NCI-H82 treated with DMSO at 0.1 percent for 48 hours (cell line): ENCODE measurements at regions not wholly inside any gene's neighbourhood (a gene's known extent, or its start where the extent isn't known, plus 50 kb on each side); places are given as distances from the start of the nearest gene placed in this dataset.
"Not testable (repeated sequence)": the region's sequence is repeated elsewhere in the genome, so short reads cannot be mapped to it uniquely, and the experiment has no call there.

Experiments used
- DNase-seq: peaks from one replicate; lab custom pipeline; 2025; ENCODE audit not compliant: unreplicated experiment; lab: John Stamatoyannopoulos, UW

DNA sequence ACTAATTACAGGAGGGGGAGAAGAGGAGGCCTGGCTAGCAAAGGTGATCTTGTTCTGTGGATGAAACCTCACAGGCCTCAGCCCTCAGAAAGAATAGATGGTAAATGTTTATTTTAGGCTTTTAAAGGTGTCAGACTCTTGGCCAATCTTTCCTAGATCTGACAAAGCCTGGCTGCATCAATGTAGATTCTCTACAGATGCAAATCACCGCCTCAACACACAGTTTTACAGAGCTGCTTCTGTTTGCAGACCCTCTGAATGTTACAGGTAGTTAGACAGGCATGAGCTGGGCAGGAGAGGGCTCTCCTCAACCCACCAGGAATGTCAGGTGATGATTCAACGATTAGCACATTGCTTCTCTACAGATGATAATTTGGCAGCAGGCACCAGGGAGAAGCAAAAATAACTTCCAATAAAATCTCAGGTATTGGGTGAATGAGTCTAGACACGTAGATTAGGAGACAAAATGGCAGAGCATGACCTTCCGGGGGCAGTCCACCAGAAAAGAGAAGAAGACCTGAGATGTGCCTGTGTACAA is 105.4 kb upstream of the VANGL1 start:
- DNase-seq, result no peak

DNA sequence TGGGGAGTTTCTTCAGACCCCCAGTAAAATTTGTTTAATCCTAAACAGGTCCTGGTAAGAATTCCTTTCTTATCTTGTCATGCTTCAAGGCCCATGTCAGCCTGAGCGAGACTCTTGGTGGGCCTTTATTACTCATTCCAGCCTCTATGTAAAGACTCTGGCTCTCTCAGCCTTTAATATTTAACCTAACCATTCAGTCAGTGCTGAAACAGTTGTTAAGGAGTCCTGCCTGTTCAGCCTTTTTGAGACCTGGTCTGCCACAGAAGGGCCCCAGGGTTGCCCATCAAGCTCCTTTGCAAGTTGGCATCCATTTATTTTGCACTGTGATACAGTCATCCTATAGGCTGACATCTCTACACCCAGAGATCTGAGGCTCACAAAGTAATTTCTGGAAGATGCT is 107.7 kb upstream of the VANGL1 start:
- no peak for DNase-seq

DNA sequence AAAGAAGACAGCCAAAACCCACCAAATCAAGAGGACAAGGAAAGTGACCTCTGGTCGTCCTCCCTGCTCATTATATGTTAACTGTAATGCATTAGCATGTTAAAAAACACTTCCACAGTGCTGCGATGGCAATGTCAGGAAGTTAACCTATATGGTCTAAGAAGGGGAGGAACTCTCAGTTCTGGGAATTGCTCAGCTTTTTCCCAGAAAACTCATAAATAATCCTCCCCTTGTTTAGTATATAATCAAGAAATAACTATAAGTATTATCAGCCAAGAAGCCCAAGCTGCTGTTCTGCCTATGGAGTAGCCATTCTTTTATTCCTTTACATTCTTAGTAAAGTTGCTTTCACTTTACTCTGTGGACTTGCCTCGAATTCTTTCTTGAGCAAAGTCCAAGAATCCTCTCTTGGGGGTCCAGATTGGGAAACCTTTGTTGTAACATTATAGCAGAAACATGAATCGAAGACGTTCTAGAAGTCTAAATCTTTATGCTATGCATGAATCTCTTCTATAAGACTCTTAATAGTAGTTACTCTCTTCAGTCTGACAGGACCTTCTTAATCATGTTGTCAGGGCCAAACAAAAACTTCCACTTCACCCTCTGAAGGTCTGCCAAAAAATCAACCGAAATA is 110.0 kb upstream of the VANGL1 start:
- no peak for DNase-seq

DNA sequence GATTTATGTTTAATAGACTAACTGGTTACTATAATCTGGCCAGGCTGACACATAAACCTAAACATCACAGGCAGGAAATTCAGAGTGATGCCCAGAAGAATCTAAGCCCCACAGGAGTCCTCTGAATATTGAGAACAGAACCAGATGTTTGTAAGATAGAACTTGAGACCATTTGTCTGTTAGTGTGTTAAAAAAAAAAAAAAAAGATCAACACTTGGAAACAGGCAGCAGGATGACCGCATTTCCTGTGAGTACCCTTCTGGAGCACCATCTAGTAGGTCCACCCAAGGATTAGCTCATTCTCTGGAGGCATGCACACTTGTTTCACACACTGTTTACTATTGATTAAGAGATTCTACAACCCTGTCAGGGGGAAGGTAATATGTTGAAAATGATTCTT is 111.4 kb upstream of the VANGL1 start:
- DNase-seq, result no peak

DNA sequence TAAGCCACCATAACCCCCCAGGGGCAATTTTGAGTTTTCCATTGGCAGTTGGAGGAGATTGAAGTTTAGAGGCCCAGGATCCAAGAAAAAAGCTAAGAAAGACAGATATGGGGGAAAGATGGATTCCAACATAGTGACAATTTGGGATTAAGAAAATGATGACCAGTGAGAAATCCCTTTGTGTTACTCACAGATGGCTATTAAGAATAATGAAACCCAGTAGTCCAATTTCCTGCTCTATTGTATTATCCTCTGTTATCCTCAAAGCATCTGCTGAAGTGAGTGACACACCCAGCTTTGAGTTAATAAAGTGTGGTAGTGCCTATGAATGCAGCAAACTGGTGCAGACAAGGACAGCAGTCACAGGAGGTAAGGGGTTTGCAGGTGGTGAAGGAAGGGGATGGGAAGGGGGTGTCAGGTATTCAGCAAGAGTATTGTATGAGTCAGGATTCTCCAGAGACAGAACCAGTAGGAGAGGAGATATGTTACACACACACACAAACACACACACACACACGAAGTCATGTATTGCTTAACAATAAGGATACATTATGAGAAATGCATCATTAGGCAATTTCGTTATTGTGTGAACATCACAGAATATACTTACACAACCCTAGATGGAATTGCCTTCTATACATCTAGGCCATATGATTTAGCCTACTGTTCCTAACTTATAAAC is 112.4 kb upstream of the VANGL1 start:
- no peak for DNase-seq

DNA sequence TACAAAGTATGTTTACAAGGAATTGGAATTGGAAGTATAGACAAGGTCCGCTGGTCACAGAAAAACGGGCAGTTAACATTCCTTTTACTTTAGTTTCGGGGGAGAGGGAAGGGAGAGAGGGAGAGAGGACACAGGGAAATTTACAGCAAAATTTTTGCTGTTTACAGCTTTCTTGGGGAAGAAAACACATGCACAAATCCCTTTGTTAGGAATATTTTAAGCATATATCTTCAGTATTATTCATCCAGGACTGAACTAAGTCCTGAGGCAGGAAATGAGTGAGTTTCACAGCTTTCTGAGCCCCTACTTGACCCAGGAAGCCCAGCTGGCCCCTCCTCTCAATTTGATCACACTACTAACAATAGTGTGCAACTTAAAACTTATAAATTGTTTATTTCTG is 113.4 kb upstream of the VANGL1 start:
- DNase-seq, result not testable (repeated sequence)

DNA sequence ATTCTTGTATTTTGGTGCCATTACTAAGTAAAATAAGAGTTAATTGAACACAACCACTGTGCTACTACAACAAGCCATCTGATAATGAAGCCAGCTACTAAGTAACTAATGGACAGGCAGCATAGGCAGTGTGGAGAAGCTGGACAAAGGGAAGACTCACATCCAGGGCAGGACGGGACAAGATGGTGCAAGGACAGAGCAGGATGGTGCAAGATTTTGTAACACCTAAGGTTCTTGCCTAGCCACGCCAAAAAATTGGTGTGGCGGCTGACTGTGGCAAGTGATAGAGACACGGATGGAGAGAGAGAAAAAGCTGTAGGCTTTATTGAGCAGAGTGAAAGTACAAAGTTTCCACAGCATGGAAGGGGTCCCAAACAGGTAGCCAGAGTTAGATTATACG is 114.0 kb upstream of the VANGL1 start:
- DNase-seq, result no peak

DNA sequence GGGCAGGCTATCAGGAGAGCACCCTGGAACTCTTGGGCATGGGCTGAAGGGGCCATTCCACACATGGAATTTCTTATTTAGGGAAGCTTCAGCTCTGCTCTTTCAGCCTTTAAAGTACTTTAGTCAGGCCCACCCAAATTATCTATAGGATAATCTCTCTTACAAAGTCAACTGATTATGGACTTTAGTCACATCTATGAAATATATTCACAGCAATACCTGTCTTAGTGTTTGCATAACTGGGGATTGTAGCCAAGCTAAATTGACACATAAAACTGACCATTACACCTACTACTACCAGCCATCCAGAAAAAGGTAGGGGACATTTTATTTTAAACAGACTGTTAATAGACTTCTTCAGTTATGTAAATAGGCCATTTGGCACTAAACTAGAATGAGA is 114.9 kb upstream of the VANGL1 start:
- no peak for DNase-seq

DNA sequence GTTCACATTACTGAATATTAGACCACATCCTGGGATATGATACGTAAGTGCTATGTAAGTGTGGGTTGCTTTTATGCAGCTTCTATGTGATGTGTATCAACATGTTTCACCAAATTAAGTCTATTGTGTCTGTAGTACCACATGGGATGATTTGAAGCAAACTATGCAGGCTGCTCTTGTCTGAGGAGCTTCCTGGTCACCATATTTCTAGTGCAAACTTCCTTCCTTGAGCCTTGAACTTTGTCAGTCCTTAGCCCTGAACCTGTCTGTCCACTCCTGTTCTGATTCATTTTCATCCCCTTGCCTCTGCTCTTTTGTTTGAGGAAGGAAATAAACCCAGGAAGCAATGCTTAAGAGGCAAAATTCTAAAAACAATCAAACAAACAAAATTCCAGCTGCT is 117.5 kb upstream of the VANGL1 start:
- no peak for DNase-seq

DNA sequence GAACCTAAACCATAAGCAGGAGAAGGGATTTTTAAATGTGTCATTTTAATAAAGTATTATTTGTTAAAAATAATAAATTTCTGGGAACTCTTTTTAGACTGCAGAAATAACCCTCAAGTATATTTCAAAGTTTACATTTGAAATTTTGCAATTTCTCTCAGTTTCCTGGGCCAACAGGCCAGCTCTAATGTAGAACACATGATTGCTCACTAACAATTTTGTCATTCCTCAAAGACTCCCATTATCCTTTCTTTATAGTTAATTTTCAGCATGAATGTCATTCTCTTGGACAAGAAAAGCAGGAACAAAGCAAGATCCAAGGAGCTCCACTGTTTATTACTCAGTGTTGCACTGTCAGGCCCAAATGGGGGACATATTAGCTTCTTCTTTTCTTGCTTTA is 119.4 kb upstream of the VANGL1 start:
- no peak for DNase-seq

DNA sequence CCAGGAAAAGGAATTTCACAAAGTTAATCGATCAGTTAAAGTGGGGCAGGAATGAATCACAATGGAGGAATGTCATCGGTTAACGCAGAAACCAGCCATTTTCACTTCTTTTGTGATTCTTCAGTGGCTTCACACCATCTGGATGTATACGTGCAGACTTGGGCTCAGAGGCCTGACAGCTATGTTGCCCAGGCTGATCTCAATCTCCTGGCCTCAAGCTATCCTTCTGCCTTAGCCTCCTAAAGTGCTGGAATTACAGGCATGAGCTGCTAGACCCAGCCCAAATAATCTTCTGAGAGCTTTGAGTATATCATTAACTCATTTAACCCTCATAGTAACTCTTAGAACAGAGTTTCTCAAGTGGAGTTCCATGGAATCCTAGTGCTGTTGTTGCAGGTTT is 126.5 kb upstream of the VANGL1 start:
- DNase-seq, result no peak

DNA sequence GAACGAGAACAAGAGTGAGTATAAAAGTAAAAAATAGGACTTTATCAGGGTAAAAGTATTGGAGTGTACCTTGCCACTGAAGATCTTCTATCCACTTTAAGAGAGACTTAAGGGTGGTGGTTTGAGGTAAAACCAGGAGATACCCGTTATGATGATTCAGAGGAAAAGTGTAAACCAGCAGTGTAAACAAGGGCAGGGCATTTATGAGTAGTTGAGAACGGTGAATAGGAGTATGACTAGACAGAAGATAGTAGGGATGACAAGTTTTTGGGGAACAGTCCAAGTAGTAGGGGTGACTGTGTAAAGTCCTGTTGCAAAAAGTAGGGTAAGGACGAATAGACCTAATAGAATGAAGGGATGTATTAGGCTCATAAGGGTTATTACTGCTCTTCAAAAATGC is 131.5 kb upstream of the VANGL1 start:
- not testable (repeated sequence) for DNase-seq

DNA sequence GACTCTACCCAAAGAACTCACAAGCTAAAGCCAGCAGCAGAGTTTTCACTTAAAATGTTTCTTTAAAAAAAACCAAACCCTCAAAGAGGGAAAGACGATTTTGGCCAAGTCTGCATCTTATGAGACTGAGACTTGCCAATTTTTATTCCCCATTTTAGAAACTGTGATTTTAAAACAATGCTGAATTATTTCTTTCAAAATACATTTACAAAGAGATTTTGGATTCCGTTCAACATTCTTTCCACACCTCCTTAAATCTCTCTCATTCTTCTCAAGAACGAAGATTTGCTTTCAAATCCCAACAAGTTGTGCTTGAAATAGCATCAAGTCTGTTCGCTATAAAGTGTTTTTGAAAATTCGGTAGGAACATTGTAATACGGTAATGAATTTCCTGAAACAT is 133.9 kb upstream of the VANGL1 start:
- no peak for DNase-seq

DNA sequence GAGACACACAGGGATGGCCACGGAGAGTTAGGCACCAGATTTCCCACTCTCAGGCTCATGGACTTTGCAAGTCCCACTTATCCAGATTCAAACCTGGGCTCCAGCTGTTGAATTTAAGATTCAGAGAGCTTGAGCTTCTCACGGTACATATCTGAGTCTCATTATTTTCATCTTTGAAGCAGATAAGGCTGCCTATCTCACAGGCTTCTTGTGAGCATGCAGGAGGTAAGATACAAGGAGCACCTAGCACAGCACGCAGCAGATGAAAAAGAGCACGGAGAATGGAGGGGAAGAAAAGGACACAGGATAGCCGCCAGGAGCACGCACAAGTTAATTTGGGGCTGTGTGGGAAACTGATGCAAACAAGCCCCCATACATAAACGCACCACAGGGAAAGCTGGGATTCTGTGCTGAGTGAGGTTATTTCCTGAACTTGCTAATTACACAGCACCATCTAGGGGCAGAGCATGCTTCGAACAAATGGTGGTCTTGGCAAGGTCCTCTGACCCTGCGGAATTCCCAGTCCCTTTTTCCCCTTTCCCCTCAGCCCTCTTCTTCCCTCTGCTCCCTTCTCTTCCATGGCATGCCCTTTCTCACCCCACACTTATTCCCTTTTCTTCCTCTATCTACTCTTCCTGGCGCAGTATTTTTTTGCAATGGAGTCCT is 134.7 kb upstream of the VANGL1 start:
- DNase-seq, result peak; percentile 6

DNA sequence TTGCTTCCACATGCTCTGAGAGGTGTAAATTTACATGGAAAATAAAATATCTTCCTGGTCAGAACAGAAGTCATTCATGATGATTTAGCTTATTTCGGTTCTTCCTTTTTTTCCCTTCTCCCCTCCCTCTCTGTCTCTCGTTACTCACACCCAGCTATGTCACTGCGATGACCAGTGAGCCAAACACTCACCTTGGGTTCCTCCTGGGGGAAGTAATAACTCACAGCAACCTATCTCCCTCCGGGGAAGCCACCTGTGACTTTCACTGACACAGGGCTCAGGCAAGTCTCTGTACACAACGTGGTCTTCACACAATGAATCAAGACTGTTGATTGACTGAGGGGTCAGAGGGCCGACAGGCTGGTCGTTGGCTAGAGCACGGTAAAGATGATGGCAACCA is 135.3 kb upstream of the VANGL1 start:
- no peak for DNase-seq

DNA sequence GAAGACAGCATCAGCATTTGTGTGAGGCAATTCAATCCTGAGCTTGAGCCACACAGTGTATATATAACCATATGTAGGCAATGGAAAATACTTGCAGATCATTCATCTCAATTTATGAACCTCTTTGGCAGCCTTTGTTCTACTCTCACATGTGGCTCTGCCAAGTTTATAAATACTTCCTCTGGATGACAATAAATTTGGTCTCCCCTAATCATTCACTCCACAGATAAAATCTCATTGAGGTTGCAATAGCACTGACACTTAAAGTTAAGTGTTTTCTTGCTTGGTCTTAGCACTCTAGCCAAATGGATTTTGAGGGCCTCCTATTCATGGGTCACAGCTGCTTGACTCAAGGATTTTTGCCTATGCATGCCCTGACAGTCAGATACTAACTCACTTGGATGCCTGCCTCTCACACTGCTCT is 136.6 kb upstream of the VANGL1 start:
- no peak for DNase-seq

DNA sequence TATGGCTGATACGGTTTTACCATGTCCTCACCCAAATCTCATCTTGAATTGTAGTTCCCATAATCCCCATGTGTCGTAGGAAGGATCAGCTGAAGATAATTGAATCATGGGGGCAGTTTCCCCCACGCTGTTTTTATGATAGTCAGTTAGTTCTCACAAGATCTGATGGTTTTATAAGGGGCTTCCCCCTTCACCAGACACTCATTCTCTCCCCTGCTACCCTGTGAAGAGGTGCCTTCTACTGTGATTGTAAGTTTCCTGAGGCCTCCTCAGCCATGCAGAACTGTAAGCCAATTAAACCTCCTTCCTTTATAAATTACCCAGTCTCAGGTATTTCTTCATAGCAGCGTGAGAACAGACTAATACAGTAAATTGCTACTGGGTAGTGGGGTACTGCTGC is 139.6 kb upstream of the VANGL1 start:
- DNase-seq, result not testable (repeated sequence)

DNA sequence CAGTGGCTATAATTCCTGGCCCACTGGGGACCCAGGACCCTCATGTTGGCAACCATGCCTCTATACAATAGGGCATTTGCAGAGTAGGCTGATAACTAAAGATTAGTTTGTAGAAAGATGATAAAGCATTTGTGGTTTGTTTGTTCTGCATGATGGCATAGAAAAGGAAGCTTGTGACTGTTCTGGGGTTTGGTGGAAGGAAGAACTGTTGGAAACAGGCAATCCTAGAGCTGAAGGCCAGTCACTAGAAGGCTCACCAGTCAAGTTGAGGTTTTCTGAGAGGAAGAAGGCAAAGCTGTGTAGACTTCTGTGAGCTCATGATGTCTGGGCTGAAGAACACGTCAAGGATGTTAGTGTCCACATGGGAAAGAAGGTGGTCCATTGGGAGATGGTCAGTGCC is 140.3 kb upstream of the VANGL1 start:
- no peak for DNase-seq

DNA sequence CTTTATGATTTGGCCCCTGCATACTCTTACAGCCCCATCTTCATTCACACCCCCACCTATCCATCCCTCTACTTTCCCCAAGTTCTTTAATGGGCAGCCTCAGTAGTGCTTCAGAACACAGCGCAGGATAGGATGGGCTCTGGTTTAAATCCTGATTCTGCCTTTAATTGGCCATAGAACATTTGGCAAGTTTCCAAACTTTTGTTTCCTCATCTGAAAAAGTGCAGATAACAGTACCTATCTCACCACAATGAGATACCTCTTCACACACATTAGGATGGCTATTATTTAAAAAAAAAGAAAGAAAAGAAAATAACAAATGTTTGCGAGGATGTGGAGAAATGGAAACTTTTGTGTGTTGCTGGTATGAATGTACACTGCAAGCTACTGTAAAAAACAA is 142.5 kb upstream of the VANGL1 start:
- no peak for DNase-seq

DNA sequence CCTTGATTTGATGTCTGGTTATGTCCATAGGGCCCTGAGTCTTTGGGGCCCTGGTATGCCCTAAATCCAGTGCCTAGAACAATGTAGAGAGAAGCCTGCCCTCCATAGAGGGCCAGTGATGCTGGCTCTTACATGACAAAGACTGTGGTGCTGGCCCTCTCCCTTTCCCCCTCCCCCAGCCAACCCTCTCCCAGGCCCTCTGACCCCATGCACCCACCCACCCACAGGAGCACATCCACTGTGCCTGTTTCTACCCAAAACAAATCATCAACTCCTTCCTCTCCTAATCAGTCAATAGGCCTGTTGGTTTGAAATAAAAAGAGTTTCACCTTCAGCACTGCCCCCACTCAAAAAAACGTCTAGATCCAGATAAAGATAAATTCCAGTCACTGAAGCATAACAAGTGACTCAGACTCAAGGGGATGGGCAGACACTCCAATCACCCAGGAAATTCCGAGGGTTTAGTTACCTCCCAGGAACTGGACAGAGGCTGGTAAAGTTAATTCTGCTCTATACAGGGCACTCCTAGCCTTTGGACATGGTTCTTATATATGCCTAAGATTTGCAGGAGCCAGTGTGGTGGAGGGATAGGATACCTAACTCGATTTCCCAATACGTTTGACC is 144.8 kb upstream of the VANGL1 start:
- no peak for DNase-seq

DNA sequence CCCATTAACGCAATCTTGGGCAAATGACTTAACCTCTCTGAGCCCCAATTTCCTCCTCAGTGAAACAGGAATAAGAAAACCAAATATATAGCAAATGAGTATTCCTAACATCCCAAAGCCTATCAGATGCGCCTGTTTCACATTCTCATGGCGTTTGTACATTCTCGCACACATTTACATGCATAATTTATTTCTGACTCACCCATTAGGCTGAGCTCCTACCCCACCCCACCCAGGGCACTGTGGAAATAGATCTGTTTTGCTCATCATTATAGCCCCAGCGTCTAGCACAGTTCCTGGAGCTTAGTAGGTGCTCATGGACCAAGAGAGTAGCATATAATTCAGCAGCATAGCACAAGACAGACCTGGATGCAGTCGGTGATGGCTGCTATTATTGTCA is 146.1 kb upstream of the VANGL1 start:
- DNase-seq, result no peak

DNA sequence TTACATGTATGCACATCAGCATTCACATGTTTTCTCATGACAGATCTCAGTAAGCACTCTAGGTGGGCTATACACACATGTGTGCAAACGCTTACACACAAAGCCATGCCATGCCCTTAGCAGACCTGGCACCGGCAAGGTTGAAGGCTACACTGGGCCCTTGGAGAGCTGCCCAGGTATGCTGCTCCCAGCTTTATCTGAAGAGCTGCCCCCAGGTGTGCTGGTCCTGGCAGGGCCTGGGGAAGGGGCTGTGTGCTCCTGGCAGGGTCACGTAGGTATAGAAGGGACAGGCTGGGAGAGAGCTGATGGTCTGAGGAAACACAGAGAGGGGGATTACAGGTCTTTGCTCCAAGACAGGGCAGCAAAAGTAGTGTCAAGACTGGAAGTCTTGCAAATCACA is 146.7 kb upstream of the VANGL1 start:
- DNase-seq, result no peak
